KBM-7 (cell line): ENCODE measurements at regions not wholly inside any gene's neighbourhood (a gene's known extent, or its start where the extent isn't known, plus 50 kb on each side); places are given as distances from the start of the nearest gene placed in this dataset.

Experiments used
- DNase-seq: peaks from one replicate; pipeline ENCODE4 v3.0.0-alpha.2; 2015
- in situ Hi-C: fragments of 300-500 bp; cut with MboI; formaldehyde crosslinking; loops from 2 replicates; pipeline ENCODE4 v1.14.3; 2020; ENCODE audit warnings: low sequenced_read_pairs, low pct_unique_long_range_greater_than_20kb, mixed read lengths

DNA sequence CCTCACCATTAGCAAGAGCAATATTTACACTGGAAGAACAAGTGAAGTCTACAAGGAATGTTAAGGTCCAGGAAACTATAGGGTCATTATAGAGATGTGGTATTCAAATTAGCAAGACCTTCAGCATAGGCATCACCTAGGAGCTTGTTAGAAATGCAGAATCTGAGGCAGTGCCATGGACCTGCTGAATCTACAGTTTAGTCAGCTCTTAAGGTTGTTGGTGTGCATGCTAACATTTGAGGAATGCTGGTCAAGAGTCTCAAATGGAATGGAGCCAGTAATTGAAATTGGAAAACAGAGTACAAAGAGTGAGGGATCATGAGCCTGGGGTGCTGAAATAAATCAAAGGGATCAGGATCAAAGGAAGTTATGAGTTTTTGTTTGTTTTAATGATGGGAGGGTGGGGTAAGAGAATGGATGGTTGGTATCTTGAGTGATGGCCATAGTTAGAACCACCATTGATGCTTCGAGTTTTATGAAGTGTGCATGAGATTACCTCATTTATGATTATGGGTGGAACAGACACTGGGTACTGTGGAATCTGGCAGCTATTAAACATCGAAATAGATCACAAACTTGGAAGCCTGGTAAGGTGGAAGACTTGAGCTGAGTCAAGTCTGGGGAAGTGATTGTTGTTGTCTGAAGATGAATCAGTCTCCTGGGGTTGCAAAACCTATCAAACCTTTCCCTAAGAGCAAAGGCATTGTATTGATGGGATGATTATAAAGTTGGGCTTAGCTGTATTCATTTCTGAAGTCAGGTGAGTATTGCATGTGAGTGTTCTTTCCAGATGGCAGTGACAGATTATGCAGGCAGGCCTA is 323.3 kb upstream of the E2F7 start:
- in situ Hi-C loops = no loop called here

DNA sequence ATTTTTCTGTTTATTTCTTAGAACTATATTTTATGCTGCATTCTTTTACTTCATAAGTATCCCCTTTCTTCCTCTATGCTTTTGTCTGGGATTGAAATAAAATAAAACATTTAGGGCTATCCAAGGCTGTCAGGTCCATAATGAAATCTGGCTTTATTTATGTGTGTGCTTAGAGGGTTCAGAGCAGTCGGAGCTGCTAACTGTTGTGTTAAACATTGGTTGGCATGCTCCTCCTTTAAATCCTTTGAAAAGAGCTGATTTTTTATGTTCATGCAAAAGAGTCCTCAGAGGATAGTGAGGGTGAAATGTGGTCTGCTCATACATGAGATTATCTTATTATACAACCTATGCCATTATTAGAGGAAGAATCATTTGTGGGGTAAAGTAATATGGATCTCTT is 322.3 kb upstream of the E2F7 start:
- in situ Hi-C loops = no loop called here
- DNase-seq = no peak

More for the DNA sequence above, 323.3 kb upstream of the E2F7 start:
- DNase-seq = no peak

DNA sequence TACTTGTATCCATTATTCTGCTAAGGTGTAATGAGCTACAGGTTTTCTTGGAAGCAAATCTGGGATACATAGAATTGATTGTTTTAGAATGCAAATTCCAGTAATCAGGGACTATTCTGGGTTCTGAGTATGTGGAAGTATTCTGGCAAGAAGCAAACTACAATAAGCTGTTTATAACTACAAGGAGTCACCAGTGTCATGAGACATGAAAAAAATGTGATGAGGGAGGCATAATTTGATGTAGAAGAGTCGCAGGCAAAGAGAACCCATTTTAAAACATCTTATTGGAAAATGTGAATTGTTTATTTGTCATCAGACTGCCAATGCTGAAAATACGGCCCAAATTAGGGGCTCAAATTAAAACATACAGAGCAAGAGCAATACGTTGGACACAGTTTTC is 321.8 kb upstream of the E2F7 start:
- in situ Hi-C loops = no loop called here
- no peak for DNase-seq

- in situ Hi-C loops = no loop called here
- no peak for DNase-seq
Observed at GRCh38 chr12:77384941-77385340, 319.6 kb upstream of the E2F7 start.

GRCh38 chr12:77382096-77382742 is 316.9 kb upstream of the E2F7 start:
- in situ Hi-C loops = no loop called here
- no peak for DNase-seq

DNA sequence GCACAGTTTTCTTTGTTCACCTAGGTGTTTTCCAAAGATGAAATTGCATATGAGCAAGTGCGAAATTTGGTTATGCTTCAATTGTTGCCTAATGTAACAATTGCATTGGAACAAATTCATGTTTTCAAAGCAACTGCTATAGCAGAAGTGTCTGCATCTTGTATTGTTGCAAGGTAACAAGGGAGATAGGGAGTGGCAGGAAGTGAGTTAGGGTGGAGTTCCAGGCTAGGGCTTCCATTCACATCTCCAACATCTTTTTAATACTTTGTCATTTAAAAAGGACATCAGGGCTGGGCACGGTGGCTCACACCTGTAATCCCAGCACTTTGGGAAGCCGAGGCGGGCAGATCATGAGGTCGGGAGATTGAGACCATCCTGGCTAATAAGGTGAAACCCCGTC is 312.3 kb upstream of the E2F7 start:
- in situ Hi-C loops = no loop called here
- DNase-seq = no peak

DNA sequence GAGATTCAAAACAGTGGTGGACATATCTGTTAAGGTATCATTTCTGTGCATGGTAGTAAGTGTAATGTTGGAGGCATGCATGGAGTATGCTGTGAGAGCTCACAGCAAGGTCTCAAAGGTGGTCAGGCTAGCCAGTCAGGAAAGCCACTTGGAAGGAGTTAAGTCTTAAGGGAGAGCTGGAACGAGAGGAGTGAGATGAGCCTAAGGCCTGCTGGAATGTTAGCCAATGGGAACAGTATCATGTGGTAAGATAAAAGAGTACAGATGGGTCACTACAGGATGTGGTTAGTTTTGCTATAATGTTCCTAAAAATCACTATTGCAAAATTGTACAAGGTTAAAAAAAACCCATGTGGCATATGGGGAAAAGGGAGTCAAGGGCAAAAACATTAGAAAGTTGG is 311.7 kb upstream of the E2F7 start:
- DNase-seq = no peak

DNA sequence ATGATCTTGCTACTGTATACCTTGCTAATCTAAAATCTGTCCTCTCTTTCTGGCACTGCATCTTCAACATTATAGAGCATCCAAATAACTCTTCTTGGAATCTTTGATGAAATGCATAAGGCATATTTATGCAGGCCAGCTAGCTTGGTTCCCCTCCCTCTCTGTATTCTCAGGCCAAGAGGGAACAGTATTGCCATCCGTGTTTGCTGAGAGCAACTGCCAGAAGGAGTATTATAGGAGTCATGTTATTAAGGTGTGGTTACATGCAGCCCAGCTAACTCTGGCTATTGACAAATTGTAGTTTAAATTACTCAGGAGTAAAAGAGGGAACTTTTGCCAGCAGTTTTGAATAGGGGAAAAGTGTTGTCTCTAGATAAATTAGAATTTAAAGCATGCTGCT is 309.3 kb upstream of the E2F7 start:
- no peak for DNase-seq
- in situ Hi-C loops = no loop called here

More for the DNA sequence above, 311.7 kb upstream of the E2F7 start:
- in situ Hi-C loops = no loop called here

- in situ Hi-C loops = no loop called here
- no peak for DNase-seq
Observed at GRCh38 chr12:77372494-77372893, 307.1 kb upstream of the E2F7 start.

DNA sequence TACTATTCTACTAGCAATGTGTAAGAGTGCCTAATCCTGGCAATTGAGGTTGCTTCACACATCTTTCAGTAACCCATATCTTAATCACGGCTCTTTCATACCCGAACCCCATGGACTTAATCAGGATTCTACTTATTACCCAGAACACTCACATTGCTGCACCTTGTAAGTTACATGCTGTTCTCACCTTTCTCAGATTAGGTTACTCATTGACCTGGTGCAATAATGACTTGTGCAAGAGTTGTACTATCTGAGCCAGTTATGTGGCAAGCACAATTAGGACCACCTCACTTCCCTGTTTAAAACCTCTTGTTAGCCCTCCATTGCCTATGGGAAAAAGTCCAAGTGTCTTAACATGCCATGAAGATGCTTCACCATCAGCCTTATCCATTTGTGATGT is 306.7 kb upstream of the E2F7 start:
- in situ Hi-C loops = no loop called here
- no peak for DNase-seq

- in situ Hi-C loops = no loop called here
- no peak for DNase-seq
Observed at GRCh38 chr12:77368379-77368778, 303.0 kb upstream of the E2F7 start.

GRCh38 chr12:77366616-77367015 is 301.2 kb upstream of the E2F7 start:
- DNase-seq = no peak
- in situ Hi-C loops = no loop called here

DNA sequence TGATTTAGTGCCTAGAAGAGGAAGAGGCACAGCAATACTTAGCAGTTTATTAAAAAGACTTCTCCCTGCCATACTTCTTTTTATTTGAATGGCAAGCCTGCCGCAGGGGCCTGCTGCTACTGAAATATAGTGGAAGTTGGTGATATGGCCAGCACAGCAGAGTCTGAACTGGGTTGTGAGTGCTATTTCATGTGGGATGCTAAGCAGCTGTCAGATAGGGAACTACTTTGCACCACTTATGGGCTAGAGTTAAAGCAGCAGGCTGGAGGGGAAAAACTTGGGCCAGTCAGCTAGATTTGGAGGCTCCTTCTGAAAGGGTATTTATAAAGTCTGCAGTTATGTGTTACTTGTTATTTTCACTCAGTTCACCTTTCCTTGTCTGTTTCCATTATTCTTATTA is 299.0 kb upstream of the E2F7 start:
- in situ Hi-C loops = no loop called here
- DNase-seq = no peak

DNA sequence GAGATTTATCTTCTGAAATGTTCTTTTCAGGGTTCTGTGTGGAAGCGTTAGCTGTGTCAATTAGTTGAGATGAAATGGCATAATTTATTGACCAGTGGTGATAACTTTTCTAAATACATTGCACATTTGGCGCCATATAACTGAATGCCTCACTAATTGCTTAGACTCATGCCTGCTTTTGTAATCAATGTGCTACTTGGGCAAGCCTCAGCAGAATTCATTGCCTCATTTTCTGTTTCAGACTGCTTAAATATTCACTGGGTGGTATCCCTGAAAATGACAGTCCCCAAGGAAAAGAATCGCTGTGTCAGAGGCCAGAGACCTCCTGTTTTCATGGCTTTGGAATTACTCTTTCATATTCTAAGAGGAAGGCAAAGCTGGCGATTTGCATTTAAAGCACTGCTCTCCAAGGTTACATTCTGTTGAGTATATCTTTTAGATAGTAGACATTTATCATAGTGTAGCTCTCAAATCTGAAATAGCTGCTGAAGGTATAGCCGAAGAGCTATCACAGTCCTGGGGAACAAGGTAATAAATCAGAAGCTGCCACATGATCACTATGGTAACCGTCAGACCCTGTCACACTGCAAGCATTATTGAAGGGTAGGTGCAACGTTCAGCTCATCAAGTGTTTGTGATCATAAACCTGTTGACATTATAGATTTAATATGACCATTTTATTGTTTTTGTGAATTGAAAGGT is 297.3 kb upstream of the E2F7 start:
- DNase-seq = no peak
- in situ Hi-C loops = no loop called here

- no peak for DNase-seq
- in situ Hi-C loops = no loop called here
Observed at GRCh38 chr12:77357655-77358054, 292.3 kb upstream of the E2F7 start.

- no peak for DNase-seq
- in situ Hi-C loops = no loop called here
Observed at GRCh38 chr12:77354766-77355362, 289.5 kb upstream of the E2F7 start.

DNA sequence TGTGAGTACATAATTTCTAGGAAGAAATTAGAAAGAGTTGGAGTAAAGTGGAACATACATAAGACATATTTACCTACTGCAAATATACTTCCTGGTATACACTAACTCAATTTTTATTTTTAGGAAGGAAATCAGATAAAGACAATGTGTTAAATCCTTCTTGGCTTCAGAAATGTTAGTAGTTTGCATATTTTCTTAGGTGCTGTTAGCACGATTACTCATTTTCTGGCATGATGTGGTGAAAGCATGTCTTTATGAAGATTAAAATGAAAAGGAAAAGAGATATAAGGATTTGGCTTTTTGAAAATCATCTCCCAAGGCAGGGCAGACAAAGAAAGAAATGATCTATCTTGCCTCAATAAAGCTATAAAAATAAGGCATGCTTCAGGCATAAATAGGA is 287.6 kb upstream of the E2F7 start:
- DNase-seq = no peak
- in situ Hi-C loops = no loop called here

GRCh38 chr12:77351860-77352259 is 286.5 kb upstream of the E2F7 start:
- DNase-seq = no peak
- in situ Hi-C loops = no loop called here

DNA sequence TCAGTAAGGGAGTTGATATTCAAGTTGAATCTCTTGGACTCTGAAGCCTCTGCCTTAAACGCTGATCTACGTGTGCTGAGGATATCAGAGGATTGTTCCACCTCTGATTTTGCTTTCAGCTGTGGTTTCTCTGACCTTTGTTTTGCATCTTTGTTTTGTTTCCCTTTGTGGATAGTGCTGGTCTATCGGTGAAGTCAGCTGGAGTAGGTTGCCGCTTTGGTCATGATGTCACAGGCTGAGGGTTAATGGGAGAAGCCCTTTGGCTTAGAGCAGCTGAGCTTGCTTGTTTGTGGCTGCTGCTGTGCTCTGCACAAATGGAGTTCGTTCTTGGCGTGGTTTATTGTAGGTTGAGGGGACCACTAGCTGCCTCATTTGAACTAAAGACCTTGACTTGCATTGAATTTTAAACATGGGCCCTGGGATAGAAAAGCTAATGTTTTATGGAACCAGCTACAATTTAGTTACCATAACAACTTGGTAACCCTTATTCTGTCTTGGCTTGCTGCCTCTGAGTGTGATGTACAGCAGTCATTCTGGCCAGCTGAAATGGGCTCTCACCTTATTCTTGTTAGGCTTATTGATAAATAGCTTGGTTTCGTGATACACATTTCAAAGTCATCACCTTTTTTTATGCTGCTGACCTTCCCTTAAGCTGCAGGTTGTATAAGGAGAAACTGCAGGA is 284.5 kb upstream of the E2F7 start:
- DNase-seq = no peak
- in situ Hi-C loops = no loop called here
